Mucosa of descending colon (tissue), 3 donors: ENCODE measurements at regions not wholly inside any gene's neighbourhood (a gene's known extent, or its start where the extent isn't known, plus 50 kb on each side); places are given as distances from the start of the nearest gene placed in this dataset.

Experiments used
- ATAC-seq: fragments of 200-7000 bp; cut with Tn5 transposase; one replicate; pipeline ENCODE4 v1.9.1; 2020; ENCODE audit warnings: mild to moderate bottlenecking, moderate library complexity
- DNase-seq, 3 donors: peaks; one replicate each; pipeline ENCODE4 v3.0.0-alpha.2; 2020
- H3K36me3 ChIP-seq: fragments of 200-600 bp; one replicate; pipeline ENCODE4 v1.8.0; 2021; ENCODE audit warnings: low read depth, mild to moderate bottlenecking
- H3K4me1 ChIP-seq: fragments of 200-600 bp; one replicate; pipeline ENCODE4 v1.8.0; 2021; ENCODE audit warnings: low read depth, mild to moderate bottlenecking
- H3K4me3 ChIP-seq: fragments of 200-600 bp; one replicate; pipeline ENCODE4 v1.8.0; 2021; ENCODE audit warnings: mild to moderate bottlenecking
- H3K9me3 ChIP-seq: fragments of 200-600 bp; one replicate; pipeline ENCODE4 v1.8.0; 2021; ENCODE audit warnings: mild to moderate bottlenecking
- CTCF ChIP-seq: fragments of 200-600 bp; IDR thresholded peaks from one replicate; pipeline ENCODE4 v1.8.0; 2022; ENCODE audit warnings: antibody characterized with exemption, mild to moderate bottlenecking
- intact Hi-C, 2 donors: fragments of 100-400 bp; cut with DNase I in 1 of 2; cut with micrococcal nuclease in 1 of 2; formaldehyde crosslinking; loops; one replicate each; pipeline versions ENCODE4 v1.11.0 to v1.11.1; 2022; cut with DNase I, micrococcal nuclease
- donor health status: DM: no; HTN: no; CAD: no; lungs with moderate emphysema.
- donor health status: DM: no; HTN: no; CAD: no.
- donor health status: DM: no; HTN: yes; CAD: no.

DNA sequence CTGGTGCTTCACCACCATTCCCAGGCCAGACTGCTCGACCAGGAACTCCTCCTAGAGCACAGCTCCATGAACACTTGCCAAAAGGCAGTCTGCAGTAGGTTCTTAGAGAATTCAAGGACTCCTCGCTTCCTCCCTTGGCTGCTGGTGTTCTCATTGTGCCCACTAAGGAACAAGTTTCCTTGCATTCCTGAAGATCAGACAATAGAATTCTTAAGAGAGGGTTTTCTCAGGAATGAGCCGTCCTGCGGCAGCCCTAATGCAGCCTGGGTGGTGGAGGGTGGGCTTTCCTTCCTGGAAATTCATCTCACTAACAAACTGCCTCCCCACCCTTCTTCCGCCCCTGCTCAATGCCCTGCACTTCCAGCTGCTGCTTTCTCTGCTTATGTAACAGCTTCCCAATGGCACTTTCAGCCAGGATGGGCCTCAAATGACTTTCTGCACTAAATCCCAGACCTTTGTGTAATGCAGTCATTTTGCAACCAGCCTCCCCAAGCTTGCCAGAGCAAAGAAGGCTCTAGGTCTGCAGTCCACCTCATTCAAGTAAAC, 287.9 kb downstream of the PLPP3 start:
- DNase-seq = no peak
- Histone ChIP-seq H3K36me3 (no peaks in the 10 kb centered on the region), H3K4me3 (no peak overlapping the region), H3K9me3 (no peaks in the 10 kb centered on the region), H3K4me1 (no peaks in the 10 kb centered on the region)
- TF ChIP-seq CTCF = no peak
- intact Hi-C loops = no loop called here
- ATAC-seq = no peak

DNA sequence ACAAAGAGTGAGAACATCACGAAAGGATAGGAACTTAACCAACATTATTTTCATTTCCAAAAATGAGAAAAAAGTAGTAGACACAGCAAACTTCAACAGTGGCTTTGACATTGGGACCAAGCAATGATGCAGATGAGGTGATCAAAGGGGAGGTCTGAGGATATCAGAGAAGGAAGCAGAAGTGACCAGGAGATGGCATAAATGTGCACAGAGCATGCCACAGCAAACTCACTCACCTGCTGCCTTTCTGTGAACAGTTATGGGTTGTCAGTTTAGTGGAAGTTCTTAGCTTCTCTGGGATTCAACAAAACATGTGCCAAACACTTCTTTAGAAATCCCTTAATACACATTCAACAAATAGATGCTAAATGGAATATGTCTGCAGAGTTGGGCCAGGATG, 290.1 kb downstream of the PLPP3 start:
- no peaks in the 10 kb centered on the region for H3K4me1 ChIP-seq
- TF ChIP-seq CTCF = no peak
- no peak for ATAC-seq
- no peaks in the 10 kb centered on the region for H3K36me3 ChIP-seq
- no peak for DNase-seq
- intact Hi-C loops = no loop called here
- H3K4me3 ChIP-seq = no peak overlapping the region
- no peaks in the 10 kb centered on the region for H3K9me3 ChIP-seq

DNA sequence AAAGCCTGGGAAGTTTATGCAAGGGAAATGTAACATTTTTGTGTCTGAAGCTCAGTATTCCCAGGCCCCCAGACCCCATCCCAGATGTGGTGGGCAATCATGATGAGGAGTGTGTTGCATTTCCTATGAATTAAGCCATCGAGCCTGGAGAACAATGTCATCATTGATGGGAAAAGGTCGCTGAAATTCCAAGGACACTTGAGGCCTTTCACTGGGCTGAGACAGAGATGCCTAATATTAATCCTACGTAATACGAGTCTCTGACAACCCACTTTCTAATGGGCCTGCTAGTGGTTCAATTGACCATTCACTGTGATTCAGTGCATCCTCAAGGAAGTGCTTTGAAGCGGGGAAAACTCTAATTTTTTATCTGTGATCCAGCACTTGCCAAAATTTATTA, 291.6 kb downstream of the PLPP3 start:
- Histone ChIP-seq H3K4me1 (no peaks in the 10 kb centered on the region), H3K36me3 (no peaks in the 10 kb centered on the region), H3K4me3 (no peak overlapping the region), H3K9me3 (no peaks in the 10 kb centered on the region)
- intact Hi-C loops = no loop called here
- DNase-seq = no peak
- no peak for TF ChIP-seq CTCF
- no peak for ATAC-seq

- ATAC-seq (no peak), DNase-seq (no peak)
- H3K4me3 ChIP-seq = no peak overlapping the region
- H3K36me3 ChIP-seq = no peaks in the 10 kb centered on the region
- TF ChIP-seq CTCF = no peak
- intact Hi-C loops = no loop called here
- H3K9me3 ChIP-seq = no peaks in the 10 kb centered on the region
- no peaks in the 10 kb centered on the region for H3K4me1 ChIP-seq
These were observed 292.4 kb downstream of the PLPP3 start for GRCh38 chr1:56286956-56287355.

- no peak for TF ChIP-seq CTCF
These were observed 292.9 kb downstream of the PLPP3 start for GRCh38 chr1:56286506-56286905.

More at GRCh38 chr1:56286506-56286905, 292.9 kb downstream of the PLPP3 start:
- H3K4me1 ChIP-seq = no peaks in the 10 kb centered on the region
- H3K9me3 ChIP-seq = no peaks in the 10 kb centered on the region
- DNase-seq (no peak), ATAC-seq (no peak)
- intact Hi-C loops = no loop called here
- H3K4me3 ChIP-seq = no peak overlapping the region
- no peaks in the 10 kb centered on the region for H3K36me3 ChIP-seq
